ENCODE measurements at regions not wholly inside any gene's neighbourhood (a gene's known extent, or its start where the extent isn't known, plus 50 kb on each side); places are given as distances from the start of the nearest gene placed in this dataset.
"Not testable (repeated sequence)": the region's sequence is repeated elsewhere in the genome, so short reads cannot be mapped to it uniquely, and the experiment has no call there.

- DNase-seq (ENCODE audit: low read depth), result no peak
Observed at GRCh38 chr10:62658516-62658915, 146.0 kb upstream of the ADO start.

GRCh38 chr10:62661143-62661542, 143.4 kb upstream of the ADO start:
- no peak for DNase-seq (ENCODE audit: low read depth)

GRCh38 chr10:62662486-62662885, 142.0 kb upstream of the ADO start:
- DNase-seq (ENCODE audit: low read depth), result no peak

GRCh38 chr10:62665771-62666170, 138.7 kb upstream of the ADO start:
- DNase-seq (ENCODE audit: low read depth), result no peak

- DNase-seq (ENCODE audit: low read depth), result no peak
Observed at GRCh38 chr10:62666275-62666674, 138.2 kb upstream of the ADO start.

GRCh38 chr10:62669341-62669740, 135.2 kb upstream of the ADO start:
- no peak for DNase-seq (ENCODE audit: low read depth)

- DNase-seq (ENCODE audit: low read depth), result no peak
Observed at GRCh38 chr10:62671104-62671503, 133.4 kb upstream of the ADO start.

- no peak for DNase-seq (ENCODE audit: low read depth)
Observed at GRCh38 chr10:62681211-62681940, 123.1 kb upstream of the ADO start.

- no peak for DNase-seq (ENCODE audit: low read depth)
Observed at GRCh38 chr10:62684911-62685310, 119.6 kb upstream of the ADO start.

- DNase-seq (ENCODE audit: low read depth), result no peak
Observed at GRCh38 chr10:62687230-62687748, 117.2 kb upstream of the ADO start.

- DNase-seq (ENCODE audit: low read depth), result no peak
Observed at GRCh38 chr10:62688971-62689700, 115.4 kb upstream of the ADO start.

- no peak for DNase-seq (ENCODE audit: low read depth)
Observed at GRCh38 chr10:62689712-62690111, 114.8 kb upstream of the ADO start.

GRCh38 chr10:62690703-62691102, 113.8 kb upstream of the ADO start:
- DNase-seq (ENCODE audit: low read depth), result no peak

- no peak for DNase-seq (ENCODE audit: low read depth)
Observed at GRCh38 chr10:62691336-62691735, 113.2 kb upstream of the ADO start.

- DNase-seq (ENCODE audit: low read depth), result no peak
Observed at GRCh38 chr10:62692085-62692484, 112.4 kb upstream of the ADO start.

- DNase-seq (ENCODE audit: low read depth), result no peak
Observed at GRCh38 chr10:62693306-62693705, 111.2 kb upstream of the ADO start.

GRCh38 chr10:62694537-62695126, 109.9 kb upstream of the ADO start:
- no peak for DNase-seq (ENCODE audit: low read depth)

- DNase-seq (ENCODE audit: low read depth), result no peak
Observed at GRCh38 chr10:62696798-62697197, 107.7 kb upstream of the ADO start.

- no peak for DNase-seq (ENCODE audit: low read depth)
Observed at GRCh38 chr10:62699148-62699547, 105.4 kb upstream of the ADO start.

GRCh38 chr10:62704121-62704520, 100.4 kb upstream of the ADO start:
- DNase-seq (ENCODE audit: low read depth), result not testable (repeated sequence)

GRCh38 chr10:62705789-62706188, 98.7 kb upstream of the ADO start:
- no peak for DNase-seq (ENCODE audit: low read depth)

GRCh38 chr10:62707810-62708209, 96.7 kb upstream of the ADO start:
- DNase-seq (ENCODE audit: low read depth), result no peak

GRCh38 chr10:62708569-62708968, 96.0 kb upstream of the ADO start:
- DNase-seq (ENCODE audit: low read depth), result no peak

Data from HS-27A (cell line).